ENCODE measurements at regions not wholly inside any gene's neighbourhood (a gene's known extent, or its start where the extent isn't known, plus 50 kb on each side); places are given as distances from the start of the nearest gene placed in this dataset.
A peak's percentile ranks its signal among the peaks of the same experiment; 100 is the strongest.
"Not testable (repeated sequence)": the region's sequence is repeated elsewhere in the genome, so short reads cannot be mapped to it uniquely, and the experiment has no call there.

DNA sequence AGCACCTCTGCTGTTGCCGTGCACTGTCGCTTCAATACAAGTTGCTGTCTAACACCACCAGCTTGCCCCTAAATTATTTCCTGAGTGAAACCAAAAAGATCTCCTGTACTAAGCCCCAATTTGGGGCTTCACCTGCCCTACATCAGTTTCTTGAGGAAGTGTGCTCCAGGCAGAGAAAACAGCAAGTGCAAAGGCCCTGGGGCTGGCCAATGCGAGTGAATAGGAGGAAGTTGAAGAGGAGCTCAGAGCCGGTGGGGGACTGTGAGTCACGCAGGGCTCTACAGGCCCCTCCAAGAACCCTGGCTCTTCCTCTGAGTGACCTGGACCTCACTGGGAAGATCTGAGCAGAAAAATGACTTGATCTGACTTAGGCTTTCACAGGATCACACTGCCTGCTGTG lies 117.2 kb downstream of the IPO8 start:
- no peak for DNase-seq (ENCODE audit: low spot score)

DNA sequence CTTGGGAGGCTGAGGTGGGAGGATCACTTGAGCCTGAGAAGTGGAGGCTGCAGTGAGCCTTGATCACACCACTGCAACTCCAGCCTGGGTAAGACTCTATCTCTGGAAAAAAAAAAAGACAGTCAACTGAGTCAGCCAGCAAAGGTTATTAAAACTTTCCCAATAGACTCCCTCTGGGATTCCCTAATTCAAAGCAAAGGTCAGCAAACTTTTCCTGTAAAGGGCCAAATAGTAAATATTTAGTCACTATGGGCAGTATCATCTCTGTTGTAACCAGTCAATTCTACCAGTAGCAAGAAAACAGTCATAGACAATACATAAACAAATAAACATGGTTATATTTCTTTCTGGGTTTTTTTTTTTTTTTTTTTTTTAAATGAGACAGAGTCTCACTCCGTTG lies 122.5 kb downstream of the IPO8 start:
- DNase-seq (ENCODE audit: low spot score): no peak

DNA sequence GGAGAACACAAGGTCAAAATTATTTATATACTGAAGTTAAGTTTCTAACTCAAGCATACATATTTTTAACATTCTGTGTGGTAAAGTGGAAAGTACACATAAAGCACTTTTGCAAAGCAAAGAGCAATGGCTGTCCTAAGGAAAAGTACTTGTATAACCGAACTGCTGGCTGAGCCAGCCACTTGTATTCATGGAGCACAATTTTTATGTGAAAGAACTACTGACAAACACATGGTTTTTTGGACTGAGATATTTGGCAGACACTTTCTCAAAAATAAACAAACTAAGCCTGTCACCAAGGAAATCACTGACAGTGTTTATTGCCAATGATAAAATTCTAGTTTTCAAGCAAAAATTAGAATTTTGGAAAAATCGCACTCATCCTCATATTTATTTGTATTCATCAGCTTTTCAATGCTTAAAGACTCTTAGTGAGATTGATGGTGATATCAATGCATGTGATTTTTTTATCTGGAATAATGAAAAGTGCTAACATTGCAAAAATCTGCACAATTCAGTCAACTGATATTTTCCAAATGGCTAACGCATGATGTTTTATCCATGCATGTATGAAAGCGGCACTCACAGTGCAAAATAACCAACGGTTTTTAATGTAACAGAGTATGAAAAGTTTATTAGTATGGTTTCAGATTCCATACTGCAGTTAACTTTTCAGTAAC lies 125.3 kb downstream of the IPO8 start:
- DNase-seq (ENCODE audit: low spot score): no peak

DNA sequence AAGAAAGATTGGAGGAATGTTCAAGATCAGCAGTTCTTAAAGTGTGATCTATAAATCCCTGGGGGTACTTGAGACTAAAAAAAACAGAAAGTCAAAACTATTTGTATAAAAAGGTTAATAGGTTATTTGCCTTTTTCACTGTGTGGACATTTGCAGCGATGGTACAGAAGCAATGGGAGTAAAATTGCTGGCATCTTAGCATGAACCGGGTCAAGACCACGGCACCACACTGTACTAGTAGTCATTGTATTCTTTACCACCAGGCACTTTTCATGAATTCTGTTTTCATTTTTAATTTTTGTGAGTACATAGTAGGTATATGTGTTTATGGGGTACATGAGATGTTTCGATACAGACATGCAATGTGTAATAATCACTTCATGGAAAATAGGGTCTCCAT lies 126.2 kb downstream of the IPO8 start:
- no peak for DNase-seq (ENCODE audit: low spot score)

DNA sequence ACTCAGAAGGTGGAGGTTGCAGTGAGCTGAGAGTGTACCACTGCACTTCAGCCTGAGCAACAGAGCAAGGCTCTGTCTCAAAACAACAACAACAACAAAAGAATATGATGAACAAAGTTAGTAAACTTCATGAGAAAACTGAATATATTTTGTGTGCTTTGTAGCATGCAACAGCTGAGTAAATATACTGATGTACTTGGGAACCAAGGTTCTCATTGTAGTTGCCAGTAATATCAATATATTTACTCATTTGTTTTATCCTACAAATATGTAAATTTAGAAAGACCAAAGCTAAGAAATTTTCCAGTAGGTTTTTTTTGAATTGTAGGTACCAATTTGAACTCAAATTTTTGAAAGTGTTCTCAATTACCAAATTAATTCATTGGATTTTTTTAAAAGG lies 127.2 kb downstream of the IPO8 start:
- DNase-seq (ENCODE audit: low spot score): no peak

GRCh38 chr12:30567082-30567481 lies 128.6 kb downstream of the IPO8 start:
- no peak for DNase-seq (ENCODE audit: low spot score)

GRCh38 chr12:30564394-30564793 lies 131.3 kb downstream of the IPO8 start:
- no peak for DNase-seq (ENCODE audit: low spot score)

DNA sequence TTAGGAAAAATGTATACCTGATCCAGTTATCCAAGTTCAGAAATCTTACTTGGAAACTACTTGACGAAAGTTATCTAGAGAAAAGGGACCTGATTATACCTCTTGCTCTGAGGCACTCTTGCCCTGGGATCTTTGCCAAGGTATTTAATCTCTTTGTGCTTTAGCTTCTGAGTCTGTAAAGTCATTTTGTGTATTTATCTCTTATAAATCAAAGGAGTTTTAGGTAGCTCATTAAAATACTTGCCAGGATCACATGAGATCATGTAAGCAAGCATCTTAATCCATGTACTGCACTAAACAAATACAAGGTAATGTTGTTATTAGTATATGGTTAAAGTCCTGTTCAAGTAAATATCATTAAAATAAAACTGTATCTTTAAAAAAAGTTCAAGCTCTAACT lies 147.5 kb downstream of the IPO8 start:
- DNase-seq (ENCODE audit: low spot score): no peak

DNA sequence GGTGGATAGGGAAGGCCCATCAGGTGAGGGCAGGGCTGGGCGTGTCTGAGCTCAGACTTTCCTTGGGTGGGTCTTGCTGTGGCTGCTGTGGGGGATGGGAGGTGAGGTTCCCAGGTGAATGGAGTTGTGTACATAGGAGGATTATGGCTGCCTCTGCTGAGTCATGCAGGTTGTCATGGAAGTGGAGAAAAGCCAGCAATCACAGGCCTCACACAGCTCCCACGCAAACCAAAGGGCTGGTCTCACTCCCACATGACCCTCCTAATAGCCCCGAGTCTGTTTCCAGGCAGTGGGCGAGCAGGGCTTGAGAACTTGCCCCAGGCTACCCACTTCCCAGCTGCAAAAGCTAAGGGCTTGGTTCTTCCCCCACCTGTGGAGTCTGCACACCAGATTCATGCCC lies 149.5 kb downstream of the IPO8 start:
- no peak for DNase-seq (ENCODE audit: low spot score)

DNA sequence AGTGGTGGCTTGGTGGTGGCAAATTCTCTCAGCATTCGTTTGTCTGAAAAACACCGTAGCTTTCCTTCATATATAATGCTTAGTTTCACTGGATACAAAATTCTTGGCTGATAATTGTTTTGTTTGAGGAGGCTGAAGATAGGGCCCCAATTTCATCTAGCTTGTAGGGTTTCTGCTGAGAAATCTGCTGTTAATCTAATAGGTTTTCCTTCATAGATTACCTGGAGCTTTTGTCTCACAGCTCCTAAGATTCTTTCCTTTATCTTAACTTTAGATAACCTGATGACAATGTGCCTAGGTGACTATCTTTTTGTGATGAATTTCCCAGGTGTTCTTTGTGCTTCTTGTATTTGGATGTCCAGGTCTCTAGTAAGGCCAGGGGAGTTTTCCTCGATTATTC lies 151.0 kb downstream of the IPO8 start:
- not testable (repeated sequence) for DNase-seq (ENCODE audit: low spot score)

DNA sequence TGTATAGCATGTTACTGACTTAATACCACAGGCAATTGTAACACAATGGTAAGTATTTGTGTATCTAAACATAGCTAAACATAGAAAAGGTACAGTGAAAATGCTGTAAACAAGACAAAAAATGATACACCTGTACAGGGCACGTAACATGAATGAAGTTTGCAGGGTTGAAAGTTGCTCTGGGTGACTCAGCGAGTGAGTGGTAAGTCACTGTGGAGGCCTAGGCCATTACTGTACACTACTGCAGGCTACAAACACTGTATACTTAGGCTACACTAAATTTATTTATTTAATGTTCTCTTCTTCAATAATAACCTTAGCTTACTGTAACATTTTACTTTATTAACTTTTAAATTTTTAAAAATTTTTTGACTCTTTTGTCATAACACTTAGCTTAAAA lies 158.4 kb downstream of the IPO8 start:
- no peak for DNase-seq (ENCODE audit: low spot score)

GRCh38 chr12:30533558-30534265 lies 162.0 kb downstream of the IPO8 start:
- DNase-seq (ENCODE audit: low spot score): peak; percentile 11

GRCh38 chr12:30531731-30532678 lies 163.7 kb downstream of the IPO8 start:
- no peak for DNase-seq (ENCODE audit: low spot score)

- no peak for DNase-seq (ENCODE audit: low spot score)
Measured at GRCh38 chr12:30529489-30530269, 166.0 kb downstream of the IPO8 start.

DNA sequence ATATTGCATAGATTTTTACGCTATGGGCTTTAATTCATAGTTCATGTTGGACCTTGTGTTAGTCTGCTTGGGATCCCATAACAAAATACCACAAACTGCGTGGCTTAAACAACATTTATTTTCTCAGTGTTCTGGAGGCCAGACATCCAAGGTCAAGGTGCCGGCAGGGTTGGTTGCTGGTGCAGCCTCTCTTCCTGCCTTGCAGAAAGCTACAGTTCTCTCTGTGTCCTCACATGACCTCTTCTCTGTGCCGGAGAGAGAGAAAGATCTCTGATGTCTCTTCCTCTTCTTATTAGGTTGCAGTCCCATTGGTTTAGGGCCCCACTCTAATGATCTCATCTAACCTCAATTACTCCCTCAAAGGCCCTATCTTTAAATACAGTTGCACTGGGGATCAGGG lies 170.5 kb downstream of the IPO8 start:
- no peak for DNase-seq (ENCODE audit: low spot score)

- DNase-seq (ENCODE audit: low spot score): not testable (repeated sequence)
Measured at GRCh38 chr12:30520285-30520684, 175.4 kb downstream of the IPO8 start.

- DNase-seq (ENCODE audit: low spot score): no peak
Measured at GRCh38 chr12:30519535-30519934, 176.1 kb downstream of the IPO8 start.

- DNase-seq (ENCODE audit: low spot score): no peak
Measured at GRCh38 chr12:30517320-30517719, 178.3 kb downstream of the IPO8 start.

DNA sequence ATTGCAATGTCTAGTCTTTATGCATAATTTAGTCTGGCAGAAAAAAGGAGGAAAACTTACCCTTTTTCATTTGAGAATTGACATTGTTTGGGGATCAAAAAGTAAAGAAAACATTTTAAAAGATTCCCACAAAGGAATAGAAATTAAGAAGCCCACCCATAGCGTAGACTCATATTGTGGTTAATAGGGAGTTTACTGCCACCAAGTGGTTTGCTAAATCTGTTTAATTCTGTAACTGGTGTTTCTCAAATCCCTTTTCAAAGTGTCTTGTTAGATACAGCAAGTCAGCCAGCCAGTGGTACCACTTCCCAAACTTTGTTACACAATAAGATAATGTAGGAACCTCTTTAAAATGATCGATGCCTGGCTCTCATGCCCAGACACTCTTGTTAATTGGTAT lies 180.3 kb downstream of the IPO8 start:
- no peak for DNase-seq (ENCODE audit: low spot score)

GRCh38 chr12:30514666-30515065 lies 181.0 kb downstream of the IPO8 start:
- DNase-seq (ENCODE audit: low spot score): no peak

DNA sequence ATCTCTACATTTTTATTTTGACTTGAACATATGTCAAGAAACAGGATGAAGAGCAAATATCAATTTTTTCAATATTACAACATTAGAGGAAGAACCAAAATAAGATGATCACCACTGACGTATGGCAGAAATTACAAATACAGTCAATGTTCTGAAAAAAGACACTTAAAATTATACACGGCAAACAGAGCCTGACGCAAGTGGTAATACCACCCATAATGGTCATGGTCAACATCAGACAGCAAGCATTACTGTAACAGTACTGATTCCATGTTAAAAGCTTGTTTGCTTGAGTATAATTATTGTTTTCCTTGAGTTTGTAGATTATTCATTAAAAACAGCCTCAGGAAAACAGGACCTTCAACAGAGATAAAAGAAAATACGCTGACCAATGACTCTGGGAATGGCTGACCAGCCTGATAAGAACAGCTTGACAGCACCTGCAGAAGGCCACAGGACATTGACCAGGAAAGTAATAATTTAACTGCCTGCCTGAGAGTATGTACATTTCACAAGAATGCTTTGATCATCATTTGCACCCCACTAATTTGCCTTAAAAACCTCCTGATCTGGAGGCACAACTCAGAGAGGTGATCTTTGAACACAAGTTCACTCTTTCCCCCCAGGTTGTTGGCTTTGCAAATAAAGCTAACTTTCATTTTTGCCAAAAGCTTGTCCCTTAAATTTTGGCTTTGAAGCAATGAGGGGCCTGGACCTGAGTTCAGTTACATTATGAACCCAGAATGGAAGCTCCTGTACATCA lies 187.3 kb downstream of the IPO8 start:
- no peak for DNase-seq (ENCODE audit: low spot score)

Data from AG20443 (cell line).